C4-2B (cell line): ENCODE measurements at regions not wholly inside any gene's neighbourhood (a gene's known extent, or its start where the extent isn't known, plus 50 kb on each side); places are given as distances from the start of the nearest gene placed in this dataset.

Experiments used
- CTCF ChIP-seq: fragments of 450-650 bp; conservative IDR thresholded peaks from 2 replicates; pipeline ENCODE4 v1.5.1; 2017; ENCODE audit warnings: mild to moderate bottlenecking
- ZFX ChIP-seq: fragments of 450-650 bp; IDR thresholded peaks from 2 replicates; pipeline ENCODE4 v1.6.1; 2017

- TF ChIP-seq CTCF (no peak), ZFX (no peak)
Observed at GRCh38 chr11:26011474-26011873, 320.5 kb upstream of the ANO3 start.
